ENCODE measurements at regions not wholly inside any gene's neighbourhood (a gene's known extent, or its start where the extent isn't known, plus 50 kb on each side); places are given as distances from the start of the nearest gene placed in this dataset.

DNA sequence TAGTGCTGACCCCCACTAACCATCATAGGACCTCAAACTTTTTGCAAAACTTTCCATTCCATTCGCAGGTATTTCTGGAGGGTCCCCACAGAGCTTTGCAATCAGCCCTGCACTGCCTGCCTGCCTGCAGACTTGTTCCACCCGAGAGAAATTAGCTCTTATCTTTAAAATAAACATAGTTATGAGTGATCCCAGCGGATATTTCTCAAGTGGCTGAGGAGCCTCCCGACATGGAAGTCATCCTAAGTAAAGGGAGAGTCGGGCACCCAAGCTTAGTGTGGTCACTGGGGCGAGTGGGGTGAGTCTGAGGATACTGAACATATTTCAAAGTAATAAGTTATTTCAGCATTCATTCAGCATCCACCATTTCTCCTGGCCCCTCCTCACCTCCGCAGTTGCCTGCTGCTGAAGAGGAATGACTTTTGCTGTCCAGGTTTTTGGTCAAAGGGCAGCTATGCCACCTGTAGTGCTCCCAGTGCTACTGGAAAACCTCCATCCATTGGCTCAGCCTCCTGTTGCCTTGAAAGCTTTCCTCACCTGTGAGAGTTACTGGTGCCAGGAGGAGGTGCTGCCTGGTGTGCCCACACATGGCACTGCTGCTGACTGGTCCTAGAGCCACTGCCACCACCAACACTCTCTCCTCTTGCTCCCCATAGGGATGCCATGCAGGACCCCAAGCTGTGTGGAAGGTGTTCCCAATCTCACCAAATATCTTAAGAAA, 89.7 kb upstream of the PCSK1 start:
- Histone ChIP-seq H3K27ac (ENCODE audit: low read length) (no peak overlapping the region), H4K20me1 (ENCODE audit: insufficient read depth) (no peaks in the 10 kb centered on the region), H3K9me3 (ENCODE audit: low read length) (no peaks in the 10 kb centered on the region), H3K36me3 (ENCODE audit: insufficient read depth, low read length) (no peaks in the 10 kb centered on the region), H3K79me2 (replicated peaks; ENCODE audit: insufficient read depth, low read length) (no peaks in the 10 kb centered on the region), H3K4me2 (ENCODE audit: low read length) (no peak overlapping the region), H2AFZ (ENCODE audit: low read depth, low read length) (no peak overlapping the region), H3K9ac (ENCODE audit: low read length) (no peak overlapping the region), H3K27me3 (ENCODE audit: insufficient read depth, low read depth, low read length) (no peaks in the 10 kb centered on the region), H3F3A (ENCODE audit: insufficient read depth, low read length, poor library complexity, severe bottlenecking) (no peaks in the 10 kb centered on the region), H3K9me2 (ENCODE audit: insufficient read depth, low read length) (no peaks in the 10 kb centered on the region), H3K4me3 (ENCODE audit: low read length) (no peak overlapping the region)
- TF ChIP-seq SMC3 (conservative IDR thresholded peaks at IDR 0.05; ENCODE audit: poor library complexity) (no peak), EP300 (conservative IDR thresholded peaks at IDR 0.05; ENCODE audit: poor library complexity, severe bottlenecking) (no peak)

GRCh38 chr5:96527768-96528661, 95.0 kb upstream of the PCSK1 start:
- peak overlapping the region; percentile 13 for H3K4me3 ChIP-seq (ENCODE audit: low read length)
- H4K20me1 ChIP-seq (ENCODE audit: insufficient read depth): no peaks in the 10 kb centered on the region
- no peaks in the 10 kb centered on the region for H3K9me3 ChIP-seq (ENCODE audit: low read length)
- H3K27ac ChIP-seq (ENCODE audit: low read length): peak overlapping the region; percentile 48
- H3K36me3 ChIP-seq (ENCODE audit: insufficient read depth, low read length): no peaks in the 10 kb centered on the region
- H3F3A ChIP-seq (ENCODE audit: insufficient read depth, low read length, poor library complexity, severe bottlenecking): no peaks in the 10 kb centered on the region
- no peak overlapping the region for H3K4me2 ChIP-seq (ENCODE audit: low read length)
- no peak overlapping the region for H2AFZ ChIP-seq (ENCODE audit: low read depth, low read length)
- TF ChIP-seq EZH2 (IDR thresholded peaks at IDR 0.05; ENCODE audit: borderline replicate concordance, insufficient read depth, low read length, poor library complexity, severe bottlenecking): no peak
- no peak for TF ChIP-seq MXI1 (conservative IDR thresholded peaks at IDR 0.05; ENCODE audit: poor library complexity, severe bottlenecking)
- TF ChIP-seq RAD21 (conservative IDR thresholded peaks at IDR 0.05): no peak
- TF ChIP-seq TAF1 (IDR thresholded peaks at IDR 0.05; ENCODE audit: low read depth): no peak
- TF ChIP-seq CTCF (IDR thresholded peaks at IDR 0.05; ENCODE audit: poor library complexity, severe bottlenecking): no peak
- TF ChIP-seq EP300 (conservative IDR thresholded peaks at IDR 0.05; ENCODE audit: poor library complexity, severe bottlenecking): no peak
- TF ChIP-seq POLR2AphosphoS5 (IDR thresholded peaks at IDR 0.05): no peak
- TF ChIP-seq SMC3 (conservative IDR thresholded peaks at IDR 0.05; ENCODE audit: poor library complexity): no peak
- TF ChIP-seq, protein P1, sequence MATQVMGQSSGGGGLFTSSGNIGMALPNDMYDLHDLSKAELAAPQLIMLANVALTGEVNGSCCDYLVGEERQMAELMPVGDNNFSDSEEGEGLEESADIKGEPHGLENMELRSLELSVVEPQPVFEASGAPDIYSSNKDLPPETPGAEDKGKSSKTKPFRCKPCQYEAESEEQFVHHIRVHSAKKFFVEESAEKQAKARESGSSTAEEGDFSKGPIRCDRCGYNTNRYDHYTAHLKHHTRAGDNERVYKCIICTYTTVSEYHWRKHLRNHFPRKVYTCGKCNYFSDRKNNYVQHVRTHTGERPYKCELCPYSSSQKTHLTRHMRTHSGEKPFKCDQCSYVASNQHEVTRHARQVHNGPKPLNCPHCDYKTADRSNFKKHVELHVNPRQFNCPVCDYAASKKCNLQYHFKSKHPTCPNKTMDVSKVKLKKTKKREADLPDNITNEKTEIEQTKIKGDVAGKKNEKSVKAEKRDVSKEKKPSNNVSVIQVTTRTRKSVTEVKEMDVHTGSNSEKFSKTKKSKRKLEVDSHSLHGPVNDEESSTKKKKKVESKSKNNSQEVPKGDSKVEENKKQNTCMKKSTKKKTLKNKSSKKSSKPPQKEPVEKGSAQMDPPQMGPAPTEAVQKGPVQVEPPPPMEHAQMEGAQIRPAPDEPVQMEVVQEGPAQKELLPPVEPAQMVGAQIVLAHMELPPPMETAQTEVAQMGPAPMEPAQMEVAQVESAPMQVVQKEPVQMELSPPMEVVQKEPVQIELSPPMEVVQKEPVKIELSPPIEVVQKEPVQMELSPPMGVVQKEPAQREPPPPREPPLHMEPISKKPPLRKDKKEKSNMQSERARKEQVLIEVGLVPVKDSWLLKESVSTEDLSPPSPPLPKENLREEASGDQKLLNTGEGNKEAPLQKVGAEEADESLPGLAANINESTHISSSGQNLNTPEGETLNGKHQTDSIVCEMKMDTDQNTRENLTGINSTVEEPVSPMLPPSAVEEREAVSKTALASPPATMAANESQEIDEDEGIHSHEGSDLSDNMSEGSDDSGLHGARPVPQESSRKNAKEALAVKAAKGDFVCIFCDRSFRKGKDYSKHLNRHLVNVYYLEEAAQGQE (IDR thresholded peaks at IDR 0.05; ENCODE audit: borderline replicate concordance): no peak
- H3K9ac ChIP-seq (ENCODE audit: low read length): no peak overlapping the region
- H3K9me2 ChIP-seq (ENCODE audit: insufficient read depth, low read length): no peaks in the 10 kb centered on the region
- no peaks in the 10 kb centered on the region for H3K27me3 ChIP-seq (ENCODE audit: insufficient read depth, low read depth, low read length)
- no peaks in the 10 kb centered on the region for H3K79me2 ChIP-seq (replicated peaks; ENCODE audit: insufficient read depth, low read length)
